ENCODE measurements at regions not wholly inside any gene's neighbourhood (a gene's known extent, or its start where the extent isn't known, plus 50 kb on each side); places are given as distances from the start of the nearest gene placed in this dataset.
"Not testable (repeated sequence)": the region's sequence is repeated elsewhere in the genome, so short reads cannot be mapped to it uniquely, and the experiment has no call there.

DNA sequence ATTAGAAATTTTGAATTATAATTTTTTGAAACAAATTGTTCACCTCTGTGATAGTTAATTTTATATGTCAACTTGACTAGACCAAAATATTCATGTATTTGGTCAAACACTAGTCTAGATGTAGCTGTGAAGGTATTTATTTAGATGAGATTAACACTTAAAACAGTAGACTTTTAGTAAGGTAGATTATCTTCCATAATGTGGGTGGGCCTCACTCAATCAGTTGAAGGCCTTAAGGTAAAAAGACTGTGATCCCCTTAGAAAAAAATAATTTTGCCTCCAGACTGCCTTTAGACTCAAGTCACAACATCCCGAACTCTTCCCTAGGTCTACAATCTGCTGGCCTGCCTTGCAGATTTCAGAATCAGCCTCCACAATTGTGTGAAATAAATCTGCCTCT lies 177.3 kb upstream of the PABPC5 start:
- ATAC-seq (no peak), DNase-seq (no peak)
- H3K27ac ChIP-seq (ENCODE audit: low read length): no peak overlapping the region
- TF ChIP-seq EZH2 (IDR thresholded peaks at IDR 0.05; ENCODE audit: low read length, unreplicated experiment): no peak
- no peak for TF ChIP-seq CTCF (conservative IDR thresholded peaks at IDR 0.05; ENCODE audit: low read depth, low read length)
- TF ChIP-seq EZH2phosphoT487 (IDR thresholded peaks at IDR 0.05; ENCODE audit: borderline replicate concordance, low read length): no peak
- no peaks in the 10 kb centered on the region for H3F3A ChIP-seq (ENCODE audit: low read length, unreplicated experiment)
- no peaks in the 10 kb centered on the region for H3K9me3 ChIP-seq (ENCODE audit: low read length)
- no peaks in the 10 kb centered on the region for H4K20me1 ChIP-seq (ENCODE audit: low read length)
- no peak overlapping the region for H3K9ac ChIP-seq (ENCODE audit: low read length)
- ChIA-PET POLR2A (ENCODE audit: unreplicated experiment) (no interaction called here), CTCF (no interaction called here)
- no peaks in the 10 kb centered on the region for H3K36me3 ChIP-seq (ENCODE audit: low read depth, low read length)
- no peak overlapping the region for H3K4me3 ChIP-seq (ENCODE audit: low read length)
- intact Hi-C loops (cut with micrococcal nuclease): no loop called here
- H3K27me3 ChIP-seq (ENCODE audit: low read length): no peaks in the 10 kb centered on the region
- no peaks in the 10 kb centered on the region for H3K4me1 ChIP-seq (ENCODE audit: insufficient read depth, low read length)
- H3K79me2 ChIP-seq (ENCODE audit: low read length): no peaks in the 10 kb centered on the region
- no peaks in the 10 kb centered on the region for H3K9me2 ChIP-seq (replicated peaks; ENCODE audit: low read length)
- H3K4me2 ChIP-seq (ENCODE audit: low read length): no peak overlapping the region
- BruUV-seq (replicated peaks): no TSS peak
- H2AFZ ChIP-seq (ENCODE audit: low read length): no peak overlapping the region

- DNase-seq: no peak
- no peaks in the 10 kb centered on the region for H3K9me3 ChIP-seq (ENCODE audit: low read length)
- no peaks in the 10 kb centered on the region for H3K36me3 ChIP-seq (ENCODE audit: low read depth, low read length)
- no peaks in the 10 kb centered on the region for H3F3A ChIP-seq (ENCODE audit: low read length, unreplicated experiment)
- H3K4me2 ChIP-seq (ENCODE audit: low read length): no peak overlapping the region
- no peak overlapping the region for H2AFZ ChIP-seq (ENCODE audit: low read length)
- H4K20me1 ChIP-seq (ENCODE audit: low read length): no peaks in the 10 kb centered on the region
- no peak overlapping the region for H3K4me3 ChIP-seq (ENCODE audit: low read length)
- no peaks in the 10 kb centered on the region for H3K4me1 ChIP-seq (ENCODE audit: insufficient read depth, low read length)
- BruUV-seq (replicated peaks): no TSS peak
- no peaks in the 10 kb centered on the region for H3K79me2 ChIP-seq (ENCODE audit: low read length)
- no peak overlapping the region for H3K9ac ChIP-seq (ENCODE audit: low read length)
- intact Hi-C loops (cut with micrococcal nuclease): no loop called here
- TF ChIP-seq CTCF (conservative IDR thresholded peaks at IDR 0.05; ENCODE audit: low read depth, low read length): no peak
- no peak for TF ChIP-seq EZH2phosphoT487 (IDR thresholded peaks at IDR 0.05; ENCODE audit: borderline replicate concordance, low read length)
- no peak for TF ChIP-seq EZH2 (IDR thresholded peaks at IDR 0.05; ENCODE audit: low read length, unreplicated experiment)
- no peaks in the 10 kb centered on the region for H3K27me3 ChIP-seq (ENCODE audit: low read length)
- ChIA-PET POLR2A (ENCODE audit: unreplicated experiment) (no interaction called here), CTCF (no interaction called here)
- H3K9me2 ChIP-seq (replicated peaks; ENCODE audit: low read length): no peaks in the 10 kb centered on the region
- no peak for ATAC-seq
- H3K27ac ChIP-seq (ENCODE audit: low read length): no peak overlapping the region
Measured at GRCh38 chrX:91279479-91279878, 155.2 kb upstream of the PABPC5 start.

- POLR2A ChIA-PET (ENCODE audit: unreplicated experiment): no interaction called here
- Histone ChIP-seq H3K79me2 (ENCODE audit: low read length) (no peaks in the 10 kb centered on the region), H2AFZ (ENCODE audit: low read length) (no peak overlapping the region), H3K9me2 (replicated peaks; ENCODE audit: low read length) (no peaks in the 10 kb centered on the region), H3F3A (ENCODE audit: low read length, unreplicated experiment) (no peaks in the 10 kb centered on the region), H3K4me1 (ENCODE audit: insufficient read depth, low read length) (no peaks in the 10 kb centered on the region), H3K27me3 (ENCODE audit: low read length) (no peaks in the 10 kb centered on the region), H3K36me3 (ENCODE audit: low read depth, low read length) (no peaks in the 10 kb centered on the region), H3K4me3 (ENCODE audit: low read length) (no peak overlapping the region), H3K4me2 (ENCODE audit: low read length) (no peak overlapping the region), H3K9ac (ENCODE audit: low read length) (no peak overlapping the region), H3K27ac (ENCODE audit: low read length) (no peak overlapping the region), H3K9me3 (ENCODE audit: low read length) (no peaks in the 10 kb centered on the region), H4K20me1 (ENCODE audit: low read length) (no peaks in the 10 kb centered on the region)
- DNase-seq (no peak), ATAC-seq (peak; percentile 33)
- no TSS peak for BruUV-seq (replicated peaks)
- intact Hi-C loops (cut with micrococcal nuclease): no loop called here
- CTCF ChIA-PET: no interaction called here
- TF ChIP-seq EZH2 (IDR thresholded peaks at IDR 0.05; ENCODE audit: low read length, unreplicated experiment) (no peak), EZH2phosphoT487 (IDR thresholded peaks at IDR 0.05; ENCODE audit: borderline replicate concordance, low read length) (no peak), CTCF (conservative IDR thresholded peaks at IDR 0.05; ENCODE audit: low read depth, low read length) (no peak)
Measured at GRCh38 chrX:91311969-91312368, 122.7 kb upstream of the PABPC5 start.

- H3K9me3 ChIP-seq (ENCODE audit: low read length); H3K79me2 ChIP-seq (ENCODE audit: low read length); intact Hi-C loops (cut with micrococcal nuclease); H3K4me1 ChIP-seq (ENCODE audit: insufficient read depth, low read length); DNase-seq; H3K9ac ChIP-seq (ENCODE audit: low read length); H3K4me2 ChIP-seq (ENCODE audit: low read length); H3K4me3 ChIP-seq (ENCODE audit: low read length); H3K27ac ChIP-seq (ENCODE audit: low read length); CTCF ChIA-PET; BruUV-seq (replicated peaks); H4K20me1 ChIP-seq (ENCODE audit: low read length); ATAC-seq; H3K27me3 ChIP-seq (ENCODE audit: low read length); POLR2A ChIA-PET (ENCODE audit: unreplicated experiment); H2AFZ ChIP-seq (ENCODE audit: low read length); H3K9me2 ChIP-seq (replicated peaks; ENCODE audit: low read length); H3K36me3 ChIP-seq (ENCODE audit: low read depth, low read length); H3F3A ChIP-seq (ENCODE audit: low read length, unreplicated experiment): not testable (repeated sequence)
Measured at GRCh38 chrX:91318870-91319269, 115.8 kb upstream of the PABPC5 start.

All from PC-3 (cell line).